Stimulated activated CD8-positive, alpha-beta memory T cell treated with anti-CD3 and anti-CD28 coated beads, Interleukin-15, amount 100 ng/mL, for 1 hour (primary cell): ENCODE measurements at regions not wholly inside any gene's neighbourhood (a gene's known extent, or its start where the extent isn't known, plus 50 kb on each side); places are given as distances from the start of the nearest gene placed in this dataset.
"Not testable (repeated sequence)": the region's sequence is repeated elsewhere in the genome, so short reads cannot be mapped to it uniquely, and the experiment has no call there.

ENCODE experiments used
- DNase-seq: peaks from one replicate; pipeline ENCODE4 v3.0.0-alpha.2; 2020; ENCODE audit warnings: low read depth

GRCh38 chr2:61774351-61774750 lies 79.5 kb downstream of the FAM161A start:
- no peak for DNase-seq

GRCh38 chr2:61771904-61772845 lies 81.7 kb downstream of the FAM161A start:
- DNase-seq, result no peak

GRCh38 chr2:61770746-61771145 lies 83.1 kb downstream of the FAM161A start:
- no peak for DNase-seq

- DNase-seq, result no peak
Measured at GRCh38 chr2:61770298-61770697, 83.6 kb downstream of the FAM161A start.

- DNase-seq, result no peak
Measured at GRCh38 chr2:61769093-61769675, 84.7 kb downstream of the FAM161A start.

GRCh38 chr2:61764035-61764800 lies 89.6 kb downstream of the FAM161A start:
- DNase-seq, result peak; percentile 91

GRCh38 chr2:61763605-61764034 lies 90.2 kb downstream of the FAM161A start:
- DNase-seq, result no peak

- no peak for DNase-seq
Measured at GRCh38 chr2:61762292-61762691, 91.6 kb downstream of the FAM161A start.

GRCh38 chr2:61759718-61760117 lies 94.1 kb downstream of the FAM161A start:
- DNase-seq, result no peak

GRCh38 chr2:61759005-61759404 lies 94.9 kb downstream of the FAM161A start:
- no peak for DNase-seq

- no peak for DNase-seq
Measured at GRCh38 chr2:61758159-61758558, 95.7 kb downstream of the FAM161A start.

GRCh38 chr2:61753512-61753911 lies 100.3 kb downstream of the FAM161A start:
- DNase-seq, result no peak

- no peak for DNase-seq
Measured at GRCh38 chr2:61750624-61751023, 103.2 kb downstream of the FAM161A start.

GRCh38 chr2:61742955-61743354 lies 110.9 kb downstream of the FAM161A start:
- no peak for DNase-seq

GRCh38 chr2:61737841-61738240 lies 116.0 kb downstream of the FAM161A start:
- DNase-seq, result no peak

GRCh38 chr2:61736953-61737352 lies 116.9 kb downstream of the FAM161A start:
- DNase-seq, result no peak

- no peak for DNase-seq
Measured at GRCh38 chr2:61733563-61733962, 120.3 kb downstream of the FAM161A start.

- DNase-seq, result no peak
Measured at GRCh38 chr2:61732787-61733186, 121.1 kb downstream of the FAM161A start.

- no peak for DNase-seq
Measured at GRCh38 chr2:61727746-61728145, 126.1 kb downstream of the FAM161A start.

GRCh38 chr2:61726456-61727209 lies 127.2 kb downstream of the FAM161A start:
- DNase-seq, result no peak

- not testable (repeated sequence) for DNase-seq
Measured at GRCh38 chr2:61723364-61723763, 130.5 kb downstream of the FAM161A start.

- no peak for DNase-seq
Measured at GRCh38 chr2:61722800-61723199, 131.1 kb downstream of the FAM161A start.
